ENCODE measurements at regions not wholly inside any gene's neighbourhood (a gene's known extent, or its start where the extent isn't known, plus 50 kb on each side); places are given as distances from the start of the nearest gene placed in this dataset.

DNA sequence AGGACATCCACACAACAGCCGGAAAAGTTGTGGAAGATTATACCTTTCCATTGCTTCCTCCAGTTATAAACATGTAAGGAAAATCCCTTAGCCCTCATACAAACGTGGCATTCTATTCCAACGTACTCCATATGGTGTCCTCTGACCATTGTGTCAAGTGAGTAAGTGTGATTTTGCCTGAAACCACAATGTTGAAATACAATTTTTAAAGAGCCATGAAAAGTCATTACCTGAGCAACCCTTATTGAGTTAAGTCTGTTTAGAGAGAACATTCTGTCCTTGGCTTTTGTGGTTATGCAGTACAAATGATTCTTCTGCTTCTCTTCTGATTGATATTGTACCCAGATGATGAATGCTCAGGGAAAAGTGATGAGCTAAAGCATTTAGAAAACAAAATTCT lies 530.1 kb downstream of the HAO1 start:
- no peak overlapping the region for H3K4me3 ChIP-seq
- H3K4me1 ChIP-seq: no peaks in the 10 kb centered on the region
- no peak for DNase-seq (ENCODE audit: low spot score in 2 of 2)
- no peaks in the 10 kb centered on the region for H3K9me3 ChIP-seq
- no peak overlapping the region for H3K27ac ChIP-seq
- no peaks in the 10 kb centered on the region for H3K27me3 ChIP-seq
- no peak for TF ChIP-seq POLR2A (IDR thresholded peaks at IDR 0.05)
- peak in 1 of 2 donors; percentile 36 for TF ChIP-seq EP300 (IDR thresholded peaks at IDR 0.05)
- TF ChIP-seq, protein P1, sequence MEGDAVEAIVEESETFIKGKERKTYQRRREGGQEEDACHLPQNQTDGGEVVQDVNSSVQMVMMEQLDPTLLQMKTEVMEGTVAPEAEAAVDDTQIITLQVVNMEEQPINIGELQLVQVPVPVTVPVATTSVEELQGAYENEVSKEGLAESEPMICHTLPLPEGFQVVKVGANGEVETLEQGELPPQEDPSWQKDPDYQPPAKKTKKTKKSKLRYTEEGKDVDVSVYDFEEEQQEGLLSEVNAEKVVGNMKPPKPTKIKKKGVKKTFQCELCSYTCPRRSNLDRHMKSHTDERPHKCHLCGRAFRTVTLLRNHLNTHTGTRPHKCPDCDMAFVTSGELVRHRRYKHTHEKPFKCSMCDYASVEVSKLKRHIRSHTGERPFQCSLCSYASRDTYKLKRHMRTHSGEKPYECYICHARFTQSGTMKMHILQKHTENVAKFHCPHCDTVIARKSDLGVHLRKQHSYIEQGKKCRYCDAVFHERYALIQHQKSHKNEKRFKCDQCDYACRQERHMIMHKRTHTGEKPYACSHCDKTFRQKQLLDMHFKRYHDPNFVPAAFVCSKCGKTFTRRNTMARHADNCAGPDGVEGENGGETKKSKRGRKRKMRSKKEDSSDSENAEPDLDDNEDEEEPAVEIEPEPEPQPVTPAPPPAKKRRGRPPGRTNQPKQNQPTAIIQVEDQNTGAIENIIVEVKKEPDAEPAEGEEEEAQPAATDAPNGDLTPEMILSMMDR (IDR thresholded peaks at IDR 0.05): no peak
- no peaks in the 10 kb centered on the region for H3K36me3 ChIP-seq
- WGBS, 2 donors: 57 to 59% methylated on average over 3 of the region's 3 CpGs

DNA sequence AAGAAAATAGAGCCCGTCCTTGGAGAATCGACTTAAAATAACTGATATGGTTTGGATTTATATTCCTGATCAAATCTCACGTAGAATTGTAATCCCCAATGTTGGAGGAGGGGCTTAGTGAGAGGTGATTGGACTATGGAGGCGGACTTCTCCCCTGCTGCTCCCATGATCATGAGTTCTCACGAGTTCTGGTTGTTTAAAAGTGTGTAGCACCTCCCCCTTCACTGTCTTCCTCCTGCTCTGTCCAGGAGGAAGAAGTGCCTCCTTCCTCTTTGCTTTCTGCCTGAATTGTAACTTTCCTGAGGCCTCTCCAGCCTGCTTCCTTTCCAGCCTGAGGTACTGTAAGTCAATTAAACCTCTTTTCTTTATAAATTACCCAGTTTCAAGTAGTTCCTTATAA lies 529.2 kb downstream of the HAO1 start:
- H3K4me1 ChIP-seq: no peaks in the 10 kb centered on the region
- no peak for DNase-seq (ENCODE audit: low spot score in 2 of 2)
- H3K9me3 ChIP-seq: no peaks in the 10 kb centered on the region
- H3K4me3 ChIP-seq: no peak overlapping the region
- 71 to 73% methylated on average over 5 of the region's 5 CpGs for WGBS, 2 donors
- TF ChIP-seq POLR2A (IDR thresholded peaks at IDR 0.05) (no peak), EP300 (IDR thresholded peaks at IDR 0.05) (no peak)
- TF ChIP-seq, protein P1 (IDR thresholded peaks at IDR 0.05): no peak
- no peaks in the 10 kb centered on the region for H3K27me3 ChIP-seq
- no peak overlapping the region for H3K27ac ChIP-seq
- H3K36me3 ChIP-seq: no peaks in the 10 kb centered on the region

DNA sequence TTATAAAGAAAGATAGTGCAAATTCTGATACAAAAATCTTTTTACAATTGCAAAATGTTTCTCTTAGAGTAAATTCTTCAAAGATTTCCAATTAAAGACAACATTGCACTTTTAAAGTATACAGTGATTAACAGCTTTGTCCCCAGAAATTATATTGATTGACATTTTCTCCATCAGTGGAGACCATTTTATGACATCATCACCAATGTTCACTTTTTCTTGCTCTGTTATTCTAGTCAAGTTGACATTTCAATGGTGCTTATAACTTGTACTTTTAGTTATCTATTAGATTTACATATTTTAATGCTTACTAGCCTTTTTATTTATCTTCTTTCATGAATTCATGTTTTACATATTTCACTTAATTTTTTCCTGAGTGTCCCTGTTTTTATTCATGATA lies 524.8 kb downstream of the HAO1 start:
- no peaks in the 10 kb centered on the region for H3K27me3 ChIP-seq
- H3K36me3 ChIP-seq: no peaks in the 10 kb centered on the region
- H3K27ac ChIP-seq: no peak overlapping the region
- H3K4me1 ChIP-seq: no peaks in the 10 kb centered on the region
- TF ChIP-seq POLR2A (IDR thresholded peaks at IDR 0.05) (no peak), EP300 (IDR thresholded peaks at IDR 0.05) (no peak)
- TF ChIP-seq, protein P1 (IDR thresholded peaks at IDR 0.05): no peak
- H3K4me3 ChIP-seq: no peak overlapping the region
- no peak for DNase-seq (ENCODE audit: low spot score in 2 of 2)
- no peaks in the 10 kb centered on the region for H3K9me3 ChIP-seq

DNA sequence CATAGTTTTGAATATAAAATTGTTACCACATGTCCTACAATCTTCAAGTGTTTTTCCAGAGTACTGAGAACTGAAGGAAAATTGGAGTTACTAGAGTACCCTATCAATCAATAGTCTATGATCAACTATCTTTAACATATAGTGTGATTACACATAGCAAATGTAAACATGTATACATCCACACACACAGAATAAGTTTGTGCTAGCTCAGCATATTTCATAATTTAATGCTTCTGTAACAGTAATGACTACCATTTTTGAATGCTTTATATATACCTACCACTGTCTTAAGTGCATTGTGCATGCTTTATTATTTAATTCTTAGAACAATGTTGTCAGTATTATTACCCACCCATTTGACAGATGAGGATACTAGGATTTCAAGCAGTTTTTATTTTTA lies 523.9 kb downstream of the HAO1 start:
- no peak overlapping the region for H3K27ac ChIP-seq
- H3K36me3 ChIP-seq: no peaks in the 10 kb centered on the region
- H3K27me3 ChIP-seq: no peaks in the 10 kb centered on the region
- no peaks in the 10 kb centered on the region for H3K9me3 ChIP-seq
- no peak overlapping the region for H3K4me3 ChIP-seq
- no peaks in the 10 kb centered on the region for H3K4me1 ChIP-seq
- DNase-seq (ENCODE audit: low spot score in 2 of 2): no peak
- TF ChIP-seq POLR2A (IDR thresholded peaks at IDR 0.05): no peak
- no peak for TF ChIP-seq EP300 (IDR thresholded peaks at IDR 0.05)
- TF ChIP-seq, protein P1 (IDR thresholded peaks at IDR 0.05): no peak

DNA sequence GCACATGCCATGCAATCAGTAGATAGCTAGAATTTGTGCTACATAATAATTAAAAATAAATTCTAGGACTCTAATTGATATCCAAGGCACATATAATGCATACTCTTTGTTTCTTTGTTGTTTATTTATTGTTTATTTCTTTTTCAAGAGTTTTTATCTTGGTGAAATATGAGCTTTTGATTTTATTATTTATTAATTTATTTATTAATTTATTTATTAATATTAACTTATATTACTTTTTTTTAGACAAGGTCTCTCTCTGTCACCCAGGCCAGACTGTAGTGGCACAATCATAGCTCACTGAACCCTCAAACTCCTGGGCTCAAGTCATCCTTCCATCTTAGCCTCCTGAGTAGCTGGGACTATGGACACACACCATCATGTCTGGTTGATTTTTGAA lies 519.9 kb downstream of the HAO1 start:
- DNase-seq (ENCODE audit: low spot score in 2 of 2): no peak
- Histone ChIP-seq H3K27me3 (no peaks in the 10 kb centered on the region), H3K9me3 (no peaks in the 10 kb centered on the region), H3K27ac (no peak overlapping the region), H3K4me1 (no peaks in the 10 kb centered on the region), H3K36me3 (no peaks in the 10 kb centered on the region), H3K4me3 (no peak overlapping the region)
- TF ChIP-seq POLR2A (IDR thresholded peaks at IDR 0.05) (no peak), EP300 (IDR thresholded peaks at IDR 0.05) (no peak)
- TF ChIP-seq, protein P1 (IDR thresholded peaks at IDR 0.05): no peak

Measured in tibial nerve (tissue), 4 donors.